Duodenal mucosa (tissue), 2 donors: ENCODE measurements at regions not wholly inside any gene's neighbourhood (a gene's known extent, or its start where the extent isn't known, plus 50 kb on each side); places are given as distances from the start of the nearest gene placed in this dataset.

Experiments used
- H3K27ac ChIP-seq: one replicate; pipeline ENCODE4 v1.7.0; 2013; ENCODE audit warnings: low read depth, low read length
- H3K27me3 ChIP-seq, 2 donors: one replicate each; pipeline ENCODE4 v1.7.0; 2013; ENCODE audit warnings: low read length in 2 of 2, control low read depth in 1 of 2; ENCODE audit not compliant: insufficient read depth in 2 of 2, control insufficient read depth in 1 of 2
- H3K36me3 ChIP-seq, 2 donors: one replicate each; pipeline ENCODE4 v1.7.0; 2013; ENCODE audit warnings: low read length in 2 of 2, control low read depth in 1 of 2; ENCODE audit not compliant: insufficient read depth in 2 of 2, control insufficient read depth in 1 of 2
- H3K4me1 ChIP-seq, 2 donors: one replicate each; pipeline ENCODE4 v1.7.0; 2013; ENCODE audit warnings: low read length in 2 of 2, control low read depth in 1 of 2; ENCODE audit not compliant: insufficient read depth in 2 of 2, control insufficient read depth in 1 of 2
- H3K4me3 ChIP-seq, 2 donors: one replicate each; pipeline ENCODE4 v1.7.0; 2013; ENCODE audit warnings: low read length in 2 of 2, low read depth in 1 of 2
- H3K9ac ChIP-seq, 2 donors: one replicate each; pipeline ENCODE4 v1.7.0; 2013; ENCODE audit warnings: low read length in 2 of 2, low read depth in 1 of 2
- H3K9me3 ChIP-seq, 2 donors: one replicate each; pipeline ENCODE4 v1.7.0; 2013; ENCODE audit warnings: low read length in 2 of 2, control low read depth in 1 of 2; ENCODE audit not compliant: control insufficient read depth in 1 of 2

DNA sequence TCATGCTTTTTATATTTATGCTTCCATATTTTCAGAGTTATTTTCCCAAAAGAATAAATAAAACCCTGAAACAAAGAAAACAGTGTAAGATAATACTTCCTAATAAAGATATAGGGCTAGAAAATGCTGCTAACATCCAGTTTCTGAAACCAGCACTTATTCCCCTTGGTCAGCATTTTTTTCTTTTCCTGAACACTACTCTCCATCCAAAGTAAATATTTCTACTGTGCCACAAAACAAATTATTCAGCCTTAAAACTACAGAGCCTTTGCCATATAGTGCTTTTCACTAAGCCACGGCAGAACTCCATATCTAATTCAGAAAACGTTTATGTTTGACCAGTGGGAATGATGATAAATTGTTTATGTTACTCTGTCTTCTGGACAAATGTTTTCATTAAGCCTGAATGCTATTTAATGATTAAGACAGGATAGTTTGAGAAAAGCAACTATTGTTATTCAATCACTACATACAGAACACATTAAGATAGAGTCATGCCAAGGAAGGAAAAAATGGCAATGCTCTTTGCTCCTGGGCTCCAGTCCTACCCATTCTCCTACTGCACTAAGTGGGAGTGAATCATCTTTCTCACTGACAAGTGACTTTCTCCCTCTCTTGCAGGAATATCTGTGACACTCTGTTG lies 723.9 kb downstream of the FAT4 start:
- no peaks in the 10 kb centered on the region for H3K36me3 ChIP-seq
- H3K9ac ChIP-seq: no peak overlapping the region
- H3K4me1 ChIP-seq: no peaks in the 10 kb centered on the region
- no peaks in the 10 kb centered on the region for H3K9me3 ChIP-seq
- no peak overlapping the region for H3K4me3 ChIP-seq
- no peaks in the 10 kb centered on the region for H3K27me3 ChIP-seq
- H3K27ac ChIP-seq: no peak overlapping the region

GRCh38 chr4:126046081-126046614 lies 731.4 kb downstream of the FAT4 start:
- Histone ChIP-seq H3K9me3 (no peaks in the 10 kb centered on the region), H3K9ac (no peak overlapping the region), H3K27ac (no peak overlapping the region), H3K36me3 (no peaks in the 10 kb centered on the region), H3K4me1 (no peaks in the 10 kb centered on the region), H3K27me3 (no peaks in the 10 kb centered on the region), H3K4me3 (no peak overlapping the region)

DNA sequence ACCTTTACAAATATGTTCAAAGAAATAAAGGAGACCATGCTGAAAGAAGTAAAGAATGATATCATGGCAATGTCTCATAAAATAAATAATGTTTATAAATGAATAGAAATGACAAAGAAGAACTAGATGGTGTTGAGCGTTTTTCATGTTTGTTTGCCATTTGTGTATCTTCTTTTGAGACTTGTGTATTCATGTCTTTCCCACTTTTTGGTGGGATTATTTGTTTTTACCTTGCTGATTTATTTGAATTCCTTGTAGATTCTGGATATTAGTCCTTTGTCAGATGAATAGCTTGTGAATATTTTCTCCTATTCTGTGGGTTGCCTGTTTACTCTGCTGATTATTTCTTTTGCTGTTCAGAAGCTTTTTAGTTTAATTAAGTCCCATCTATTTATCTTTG lies 732.4 kb downstream of the FAT4 start:
- no peaks in the 10 kb centered on the region for H3K4me1 ChIP-seq
- no peaks in the 10 kb centered on the region for H3K9me3 ChIP-seq
- H3K4me3 ChIP-seq: no peak overlapping the region

DNA sequence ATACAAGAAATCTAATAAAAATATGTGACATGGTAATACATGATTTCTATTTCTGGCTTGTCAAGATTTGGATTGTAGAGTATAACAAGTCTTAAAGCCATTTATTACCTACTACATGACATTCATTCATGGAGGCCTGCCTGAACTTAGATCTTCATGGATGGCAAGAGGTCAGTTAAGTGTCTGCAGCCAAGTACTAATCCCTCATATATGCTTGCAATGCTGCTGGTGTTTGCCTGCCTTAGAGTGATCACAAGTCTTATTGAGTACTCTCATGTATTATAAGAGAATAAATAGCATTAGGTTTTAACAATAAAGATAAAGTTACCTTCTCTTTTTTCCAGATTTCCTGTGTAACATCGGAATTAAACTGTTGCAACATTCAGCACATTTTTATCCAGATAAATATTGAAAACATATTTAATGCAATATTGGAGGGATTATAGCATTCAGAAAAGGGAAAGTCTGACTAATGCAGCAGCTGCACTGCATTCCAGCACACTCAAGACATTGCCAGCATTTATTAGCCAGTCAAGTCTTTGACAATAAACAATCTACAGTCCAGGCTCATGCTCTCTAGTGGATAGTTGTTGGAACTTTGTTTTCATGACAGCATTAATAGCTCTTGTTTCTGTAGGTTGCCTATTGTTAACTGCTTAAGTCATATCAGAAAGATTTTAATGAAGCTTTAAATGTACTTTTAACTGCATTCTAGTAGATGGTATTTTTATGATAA lies 737.1 kb downstream of the FAT4 start:
- Histone ChIP-seq H3K9ac (no peak overlapping the region), H3K9me3 (no peaks in the 10 kb centered on the region), H3K4me1 (no peaks in the 10 kb centered on the region), H3K27ac (no peak overlapping the region), H3K27me3 (no peaks in the 10 kb centered on the region), H3K36me3 (no peaks in the 10 kb centered on the region), H3K4me3 (no peak overlapping the region)

More for the DNA sequence above, 732.4 kb downstream of the FAT4 start:
- Histone ChIP-seq H3K27ac (no peak overlapping the region), H3K9ac (no peak overlapping the region), H3K36me3 (no peaks in the 10 kb centered on the region), H3K27me3 (no peaks in the 10 kb centered on the region)

GRCh38 chr4:126056116-126056650 lies 741.4 kb downstream of the FAT4 start:
- Histone ChIP-seq H3K27me3 (no peaks in the 10 kb centered on the region), H3K4me1 (no peaks in the 10 kb centered on the region)

GRCh38 chr4:126057371-126057770 lies 742.6 kb downstream of the FAT4 start:
- Histone ChIP-seq H3K4me1 (no peaks in the 10 kb centered on the region), H3K27ac (no peak overlapping the region), H3K9me3 (peaks cover 0 to 1% of the 10 kb centered on the region in 2 donors), H3K27me3 (no peaks in the 10 kb centered on the region), H3K4me3 (no peak overlapping the region), H3K9ac (no peak overlapping the region), H3K36me3 (no peaks in the 10 kb centered on the region)

More at GRCh38 chr4:126056116-126056650, 741.4 kb downstream of the FAT4 start:
- H3K9me3 ChIP-seq: peaks cover 0 to 1% of the 10 kb centered on the region in 2 donors
- H3K36me3 ChIP-seq: no peaks in the 10 kb centered on the region
- H3K27ac ChIP-seq: no peak overlapping the region
- H3K9ac ChIP-seq: no peak overlapping the region
- H3K4me3 ChIP-seq: no peak overlapping the region

GRCh38 chr4:126058596-126058995 lies 743.8 kb downstream of the FAT4 start:
- H3K36me3 ChIP-seq: no peaks in the 10 kb centered on the region
- H3K27me3 ChIP-seq: no peaks in the 10 kb centered on the region
- no peak overlapping the region for H3K9ac ChIP-seq
- H3K27ac ChIP-seq: no peak overlapping the region
- H3K4me1 ChIP-seq: no peaks in the 10 kb centered on the region
- H3K9me3 ChIP-seq: peaks cover 0 to 1% of the 10 kb centered on the region in 2 donors
- H3K4me3 ChIP-seq: no peak overlapping the region

GRCh38 chr4:126061655-126062054 lies 746.9 kb downstream of the FAT4 start:
- Histone ChIP-seq H3K4me3 (no peak overlapping the region), H3K4me1 (no peaks in the 10 kb centered on the region), H3K27ac (no peak overlapping the region), H3K9ac (no peak overlapping the region), H3K36me3 (no peaks in the 10 kb centered on the region), H3K9me3 (peaks cover 0 to 5% of the 10 kb centered on the region in 2 donors), H3K27me3 (no peaks in the 10 kb centered on the region)

- H3K36me3 ChIP-seq: no peaks in the 10 kb centered on the region
- H3K27ac ChIP-seq: no peak overlapping the region
- H3K9me3 ChIP-seq: peaks cover 0 to 4% of the 10 kb centered on the region in 2 donors
- no peak overlapping the region for H3K9ac ChIP-seq
- no peak overlapping the region for H3K4me3 ChIP-seq
- H3K4me1 ChIP-seq: no peaks in the 10 kb centered on the region
- no peaks in the 10 kb centered on the region for H3K27me3 ChIP-seq
These were observed 750.3 kb downstream of the FAT4 start for GRCh38 chr4:126065016-126065415.
